Endothelial cell of umbilical vein (primary cell): ENCODE measurements at regions not wholly inside any gene's neighbourhood (a gene's known extent, or its start where the extent isn't known, plus 50 kb on each side); places are given as distances from the start of the nearest gene placed in this dataset.

Source experiments
- BruUV-seq: library from RNA; stranded (reverse); fragments of 400-500 nt; replicated peaks from 2 replicates; lab custom pipeline; 2021; lab: Mats Ljungman, UMichigan
- CTCF ChIA-PET: fragments of 300-600, 350-600 bp; sonication (Branson Sonifier 250); formaldehyde crosslinking; loops from one replicate; lab custom pipeline; 2021; ENCODE audit warnings: antibody characterized with exemption, inconsistent platforms; lab: Charles Lee
- POLR2A ChIA-PET: fragments of 300-600, 350-600 bp; sonication (Branson Sonifier 250); formaldehyde crosslinking; loops from one replicate; lab custom pipeline; 2021; ENCODE audit warnings: antibody characterized with exemption, inconsistent platforms; lab: Charles Lee
- DNase-seq: peaks from one replicate; pipeline ENCODE4 v3.0.0-alpha.2; 2011; ENCODE audit warnings: low read depth, low spot score
- FAIRE-seq: peaks from 2 replicates; lab custom pipeline; 2011; peaks lifted over from hg19 to GRCh38; lab: Jason Lieb, UNC
- H2AFZ ChIP-seq: 2 replicates; pipeline ENCODE4 v1.6.0; 2012; ENCODE audit warnings: low read depth, low read length, control low read depth, inconsistent platforms
- H3K27ac ChIP-seq: 2 replicates; pipeline ENCODE4 v1.5.1; 2011; ENCODE audit warnings: low read depth, mild to moderate bottlenecking, control low read depth, low read length, moderate library complexity; ENCODE audit not compliant: insufficient read depth
- H3K27me3 ChIP-seq, 2 experiments: 2 replicates each; pipeline versions ENCODE4 v1.6.0 to v1.6.1; 2011; ENCODE audit warnings: low read length in 2 of 2, mixed read lengths in 1 of 2; ENCODE audit not compliant: control insufficient read depth in 2 of 2, insufficient read depth in 2 of 2
- H3K36me3 ChIP-seq, 2 experiments: 2 replicates in 1 of 2; 3 replicates in 1 of 2; pipeline ENCODE4 v1.5.1; 2011; ENCODE audit warnings: low read length in 2 of 2, mild to moderate bottlenecking in 1 of 2, moderate library complexity in 1 of 2; ENCODE audit not compliant: control insufficient read depth in 2 of 2, insufficient read depth in 2 of 2; ENCODE audit errors: extremely low read depth in 1 of 2
- H3K4me1 ChIP-seq: 3 replicates; pipeline ENCODE4 v1.5.1; 2011; ENCODE audit warnings: mild to moderate bottlenecking, low read length; ENCODE audit not compliant: control insufficient read depth, insufficient read depth; ENCODE audit errors: extremely low read depth
- H3K4me2 ChIP-seq: 2 replicates; pipeline ENCODE4 v1.6.1; 2011; ENCODE audit warnings: low read length, control low read depth, mixed read lengths; ENCODE audit not compliant: insufficient read depth
- H3K4me3 ChIP-seq, 3 experiments: fragments of 200-600 bp in 1 of 3; sonication (generic), shearing (Covaris generic) in 1 of 3; replicated peaks in 1 of 3; 2 replicates each; pipeline ENCODE4 v1.5.1; 2011 to 2016; ENCODE audit warnings: control low read depth in 3 of 3, low read length in 3 of 3, mild to moderate bottlenecking in 2 of 3, inconsistent platforms in 1 of 3, low read depth in 1 of 3, moderate library complexity in 1 of 3; ENCODE audit not compliant: insufficient read depth in 1 of 3
- H3K79me2 ChIP-seq: 2 replicates; pipeline ENCODE4 v1.6.0; 2012; ENCODE audit warnings: low read length, inconsistent platforms; ENCODE audit not compliant: control insufficient read depth, insufficient read depth
- H3K9ac ChIP-seq: replicated peaks from 2 replicates; pipeline ENCODE3; 2011; ENCODE audit warnings: low read length, control low read depth; ENCODE audit not compliant: insufficient read depth; ENCODE audit errors: extremely low read depth
- H3K9me1 ChIP-seq: replicated peaks from 3 replicates; pipeline ENCODE4 v1.6.0; 2011; ENCODE audit warnings: mild to moderate bottlenecking, low read length; ENCODE audit not compliant: control insufficient read depth, insufficient read depth; ENCODE audit errors: extremely low read depth
- H3K9me3 ChIP-seq: replicated peaks from 2 replicates; pipeline ENCODE4 v1.5.1; 2012; ENCODE audit warnings: low read length, inconsistent platforms; ENCODE audit not compliant: control insufficient read depth, insufficient read depth
- H4K20me1 ChIP-seq: replicated peaks from 2 replicates; pipeline ENCODE3; 2011; ENCODE audit warnings: mild to moderate bottlenecking, low read length; ENCODE audit not compliant: control insufficient read depth, insufficient read depth; ENCODE audit errors: extremely low read depth
- EZH2 ChIP-seq: IDR thresholded peaks from 2 replicates; pipeline ENCODE4 v1.6.1; 2012; ENCODE audit warnings: borderline replicate concordance, low read depth, mild to moderate bottlenecking, moderate library complexity, low read length, inconsistent platforms; ENCODE audit not compliant: severe bottlenecking
- FOS ChIP-seq: IDR thresholded peaks from 2 replicates; pipeline ENCODE4 v1.6.1; 2011; ENCODE audit warnings: mild to moderate bottlenecking, low read length, moderate library complexity, borderline replicate concordance; ENCODE audit not compliant: insufficient read depth
- GATA2 ChIP-seq: IDR thresholded peaks from 2 replicates; pipeline ENCODE4 v1.7.0; 2011; ENCODE audit warnings: low read depth, mild to moderate bottlenecking, moderate library complexity, mixed read lengths, low read length; ENCODE audit not compliant: insufficient read length, insufficient read depth
- JUN ChIP-seq: IDR thresholded peaks from 2 replicates; pipeline ENCODE4 v1.6.1; 2011; ENCODE audit warnings: borderline replicate concordance, low read depth; ENCODE audit not compliant: insufficient read length, insufficient read depth
- MYC ChIP-seq: IDR thresholded peaks from one replicate; pipeline ENCODE4 v1.6.1; 2011; ENCODE audit warnings: mild to moderate bottlenecking, low read depth, low read length
- POLR2A ChIP-seq: IDR thresholded peaks from 2 replicates; pipeline ENCODE4 v1.6.1; 2012; ENCODE audit warnings: low read depth, mild to moderate bottlenecking, control low read depth, low read length
- POLR2AphosphoS5 ChIP-seq: IDR thresholded peaks from 2 replicates; pipeline ENCODE4 v1.6.1; 2012; ENCODE audit warnings: low read depth, mild to moderate bottlenecking, control low read depth, low read length, moderate library complexity; ENCODE audit not compliant: insufficient read depth
- dilution Hi-C: fragments of 300-500 bp; cut with MboI; formaldehyde crosslinking; loops from one replicate; pipeline ENCODE4 v1.15.0; 2019; ENCODE audit warnings: low sequenced_read_pairs; ENCODE audit not compliant: extremely low pct_ligation_motif_present
- intact Hi-C: fragments of 100-400 bp; cut with micrococcal nuclease; formaldehyde crosslinking; loops from one replicate; pipeline ENCODE4 v1.10.0; 2022
- TF ChIP-seq, protein P1 (sequence below): IDR thresholded peaks from 2 replicates; pipeline ENCODE4 v1.6.1; 2011; ENCODE audit not compliant: insufficient read depth, insufficient read length
- TF ChIP-seq, protein P2 (sequence below), 2 donors: IDR thresholded peaks; 1 replicate in 1 of 2; 2 replicates in 1 of 2; pipeline ENCODE4 v1.5.1; 2011; ENCODE audit warnings: low read length in 2 of 2, mild to moderate bottlenecking in 2 of 2, moderate library complexity in 2 of 2, control low read depth in 1 of 2, inconsistent platforms in 1 of 2, low read depth in 1 of 2; ENCODE audit not compliant: insufficient read depth in 1 of 2; ENCODE audit errors: extremely low read depth in 1 of 2

DNA sequence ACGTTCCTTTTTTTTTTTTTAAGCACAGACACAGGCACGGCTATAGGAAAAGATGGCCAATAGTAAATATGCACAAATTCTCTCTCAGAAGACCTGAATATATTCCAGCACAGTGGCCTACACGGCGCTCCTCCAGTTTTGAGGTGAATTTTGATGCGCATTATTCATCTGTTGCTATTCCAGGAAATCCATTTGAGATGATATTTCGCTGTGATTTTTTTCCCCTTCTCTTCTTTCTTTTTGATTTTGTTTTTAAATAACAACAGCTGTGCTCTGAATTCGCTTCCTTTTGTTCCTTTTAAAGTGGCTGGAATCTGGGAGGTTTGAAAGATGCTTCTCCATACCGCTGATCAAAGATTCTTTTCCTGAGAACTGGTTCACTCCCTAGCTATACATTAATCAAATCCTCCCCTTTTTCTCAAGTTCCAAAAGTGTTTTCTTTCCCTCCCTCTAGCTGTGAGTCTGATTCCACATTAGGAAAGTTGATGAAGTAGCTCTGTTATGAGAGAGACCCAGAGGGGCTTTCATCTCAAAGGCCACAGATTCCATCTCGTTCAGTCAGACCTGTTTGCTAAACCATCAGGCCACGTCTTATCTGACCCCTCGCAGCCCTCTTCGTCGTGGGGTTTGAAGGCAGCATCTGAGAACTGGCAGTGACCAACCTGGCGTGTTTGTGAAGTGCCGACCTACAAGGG, 602.7 kb upstream of the NRP1 start:
- H3K4me1 ChIP-seq: no peaks in the 10 kb centered on the region
- H3K27ac ChIP-seq: no peak overlapping the region
- TF ChIP-seq MYC (no peak), EZH2 (no peak), POLR2A (no peak), GATA2 (no peak), FOS (no peak)
- TF ChIP-seq, protein P1, sequence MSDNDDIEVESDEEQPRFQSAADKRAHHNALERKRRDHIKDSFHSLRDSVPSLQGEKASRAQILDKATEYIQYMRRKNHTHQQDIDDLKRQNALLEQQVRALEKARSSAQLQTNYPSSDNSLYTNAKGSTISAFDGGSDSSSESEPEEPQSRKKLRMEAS: no peak
- H3K79me2 ChIP-seq: no peaks in the 10 kb centered on the region
- no peaks in the 10 kb centered on the region for H4K20me1 ChIP-seq
- FAIRE-seq (no peak), DNase-seq (no peak)
- peaks cover 8 to 15% of the 10 kb centered on the region in 2 experiments for H3K27me3 ChIP-seq
- POLR2A ChIA-PET: no interaction called here
- intact Hi-C loops (no loop called here), dilution Hi-C loops (no loop called here)
- no peaks in the 10 kb centered on the region for H3K9me3 ChIP-seq
- H3K36me3 ChIP-seq: no peaks in the 10 kb centered on the region
- no peak overlapping the region for H3K9ac ChIP-seq
- no TSS peak for BruUV-seq
- H3K4me2 ChIP-seq: no peak overlapping the region
- H3K4me3 ChIP-seq: no peak overlapping the region
- no peaks in the 10 kb centered on the region for H3K9me1 ChIP-seq
- H2AFZ ChIP-seq: no peak overlapping the region
- CTCF ChIA-PET: interaction anchor here (1.3 kb wide), 1 partner anchor 14 kb away, joined by 5 read pairs; no protein-coding TSS in a partner anchor

DNA sequence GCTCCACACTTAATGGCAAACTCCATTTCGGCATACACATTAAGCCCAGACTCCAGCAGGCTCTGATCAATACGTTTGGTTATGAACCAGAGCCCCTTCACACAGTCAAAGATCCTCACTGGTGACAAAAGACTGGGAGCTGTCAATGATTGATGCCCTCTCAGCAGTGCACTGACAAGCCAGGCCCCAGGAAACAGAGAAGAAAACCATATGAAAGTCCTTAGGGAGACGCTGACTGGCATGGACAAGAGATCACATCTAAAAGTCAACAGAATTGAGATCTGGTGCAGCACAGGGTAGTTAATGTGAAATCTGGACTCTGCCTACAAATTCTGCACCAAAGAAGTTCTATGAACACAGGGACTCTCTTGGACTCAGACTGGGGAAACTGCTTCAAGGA, 600.9 kb upstream of the NRP1 start:
- Histone ChIP-seq H3K9ac (no peak overlapping the region), H3K36me3 (no peaks in the 10 kb centered on the region), H3K79me2 (no peaks in the 10 kb centered on the region), H3K9me3 (no peaks in the 10 kb centered on the region), H3K27ac (no peak overlapping the region), H3K4me1 (no peaks in the 10 kb centered on the region), H3K27me3 (peaks cover 8 to 15% of the 10 kb centered on the region in 2 experiments), H3K4me2 (no peak overlapping the region), H3K9me1 (no peaks in the 10 kb centered on the region), H2AFZ (no peak overlapping the region), H4K20me1 (no peaks in the 10 kb centered on the region), H3K4me3 (no peak overlapping the region)
- POLR2A ChIA-PET: no interaction called here
- BruUV-seq: no TSS peak
- DNase-seq (no peak), FAIRE-seq (no peak)
- TF ChIP-seq FOS (no peak), MYC (no peak), EZH2 (no peak), POLR2A (no peak), GATA2 (no peak), JUN (no peak), POLR2AphosphoS5 (no peak)
- TF ChIP-seq, protein P1: no peak
- TF ChIP-seq, protein P2, sequence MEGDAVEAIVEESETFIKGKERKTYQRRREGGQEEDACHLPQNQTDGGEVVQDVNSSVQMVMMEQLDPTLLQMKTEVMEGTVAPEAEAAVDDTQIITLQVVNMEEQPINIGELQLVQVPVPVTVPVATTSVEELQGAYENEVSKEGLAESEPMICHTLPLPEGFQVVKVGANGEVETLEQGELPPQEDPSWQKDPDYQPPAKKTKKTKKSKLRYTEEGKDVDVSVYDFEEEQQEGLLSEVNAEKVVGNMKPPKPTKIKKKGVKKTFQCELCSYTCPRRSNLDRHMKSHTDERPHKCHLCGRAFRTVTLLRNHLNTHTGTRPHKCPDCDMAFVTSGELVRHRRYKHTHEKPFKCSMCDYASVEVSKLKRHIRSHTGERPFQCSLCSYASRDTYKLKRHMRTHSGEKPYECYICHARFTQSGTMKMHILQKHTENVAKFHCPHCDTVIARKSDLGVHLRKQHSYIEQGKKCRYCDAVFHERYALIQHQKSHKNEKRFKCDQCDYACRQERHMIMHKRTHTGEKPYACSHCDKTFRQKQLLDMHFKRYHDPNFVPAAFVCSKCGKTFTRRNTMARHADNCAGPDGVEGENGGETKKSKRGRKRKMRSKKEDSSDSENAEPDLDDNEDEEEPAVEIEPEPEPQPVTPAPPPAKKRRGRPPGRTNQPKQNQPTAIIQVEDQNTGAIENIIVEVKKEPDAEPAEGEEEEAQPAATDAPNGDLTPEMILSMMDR (IDR thresholded peaks at IDR 0.05; ENCODE audit: extremely low read depth in 1 of 2, insufficient read depth in 1 of 2, low read depth in 1 of 2, low read length in 2 of 2): no peak
- dilution Hi-C loops: no loop called here
- intact Hi-C loops: no loop called here
- CTCF ChIA-PET: no interaction called here
